Fibroblast of gingiva (primary cell): ENCODE measurements at regions not wholly inside any gene's neighbourhood (a gene's known extent, or its start where the extent isn't known, plus 50 kb on each side); places are given as distances from the start of the nearest gene placed in this dataset.

Experiments used
- DNase-seq: peaks from one replicate; pipeline ENCODE4 v3.0.0-alpha.2; 2011; ENCODE audit warnings: low read depth

- DNase-seq: no peak
Observed at GRCh38 chr1:5568321-5568720, 423.9 kb downstream of the NPHP4 start.

DNA sequence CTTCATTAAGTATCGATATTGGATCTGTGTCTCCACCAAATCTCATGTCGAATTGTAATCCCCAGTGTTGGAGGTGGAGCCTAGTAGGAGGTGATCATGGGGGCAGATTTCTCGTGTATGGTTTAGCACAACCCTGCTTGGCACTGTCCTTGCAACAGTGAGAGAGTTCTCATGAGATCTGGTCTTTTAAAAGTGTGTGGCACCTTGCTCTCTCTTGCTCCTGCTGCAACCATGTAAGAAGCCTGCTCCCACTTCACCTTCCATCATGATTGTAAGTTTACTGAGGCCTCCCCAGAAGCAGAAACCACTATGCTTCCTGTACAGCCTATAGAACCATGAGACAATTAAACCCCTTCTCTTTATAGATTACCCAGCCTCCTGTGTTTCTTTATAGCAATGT is 424.4 kb downstream of the NPHP4 start:
- DNase-seq: no peak

DNA sequence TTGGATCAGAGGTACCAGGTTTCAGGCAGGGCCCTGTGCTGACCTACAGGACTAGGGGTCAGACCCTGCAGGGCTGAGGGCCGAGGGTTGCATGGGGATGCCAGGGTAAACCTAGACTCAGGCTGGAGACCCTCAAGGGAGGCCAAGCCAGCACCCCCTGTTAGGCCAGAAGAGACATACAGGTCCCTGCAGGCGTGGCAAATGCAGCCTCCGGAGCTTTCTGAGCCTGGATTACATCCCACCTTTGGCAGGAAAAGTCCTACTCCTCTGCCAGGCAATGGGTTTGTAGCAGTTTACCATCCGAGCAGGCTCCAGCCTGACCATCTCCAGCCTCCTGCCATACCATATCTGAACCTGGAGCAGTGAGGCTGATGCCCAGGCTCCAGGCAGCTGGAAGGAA is 425.3 kb downstream of the NPHP4 start:
- DNase-seq: no peak

- no peak for DNase-seq
Observed at GRCh38 chr1:5565281-5566125, 426.7 kb downstream of the NPHP4 start.

DNA sequence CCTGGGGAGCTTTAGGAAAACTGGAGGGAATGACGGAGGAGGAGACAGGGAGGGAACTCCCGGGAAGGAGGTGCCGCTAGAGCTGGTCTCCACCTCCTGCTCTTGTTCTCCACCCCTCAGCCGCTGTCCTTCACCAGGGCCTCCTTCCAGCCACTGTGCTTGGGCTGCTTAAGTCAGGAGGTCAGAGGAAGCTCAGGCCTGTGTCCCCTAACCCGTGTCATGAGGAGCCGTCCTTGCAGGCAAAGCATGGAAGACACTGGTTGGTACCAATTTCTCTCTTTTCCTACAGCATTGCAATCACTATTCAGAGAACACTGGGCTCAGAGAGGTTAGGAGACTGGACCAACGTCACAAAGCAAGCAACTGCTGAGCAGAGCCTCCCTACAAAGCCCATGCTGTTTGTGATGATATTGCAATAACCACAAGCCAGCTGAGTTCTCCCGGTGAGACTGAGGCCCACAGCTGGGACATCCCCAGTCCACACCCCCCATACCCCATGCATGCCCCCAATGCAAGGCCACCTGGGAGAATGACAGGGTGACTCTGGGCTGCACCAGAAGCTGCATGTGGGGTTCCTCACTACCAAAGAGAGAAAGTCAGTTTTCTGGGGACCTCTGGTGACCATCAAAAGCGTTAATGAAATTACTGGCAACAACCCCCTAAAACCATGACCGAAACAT is 427.5 kb downstream of the NPHP4 start:
- DNase-seq: no peak

- no peak for DNase-seq
Observed at GRCh38 chr1:5563861-5564577, 428.2 kb downstream of the NPHP4 start.

DNA sequence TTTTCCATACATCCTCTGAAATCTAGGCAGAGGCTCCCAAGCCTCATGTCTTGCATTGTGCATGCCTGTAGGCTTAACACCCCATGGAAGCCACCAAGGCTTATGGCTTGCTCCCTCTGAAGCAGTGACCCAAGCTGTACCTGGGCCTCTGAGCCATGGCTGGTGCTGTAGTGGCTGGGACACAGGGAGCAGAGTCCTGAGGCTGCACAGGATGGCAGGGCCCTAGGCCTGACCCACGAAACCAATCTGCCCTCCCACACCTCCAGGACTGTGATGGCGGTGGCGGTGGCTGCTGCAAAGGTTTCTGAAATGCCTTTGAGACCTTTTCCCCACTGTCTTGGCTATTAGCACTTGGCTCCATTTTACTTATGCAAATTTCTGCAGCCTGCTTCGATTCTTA is 429.5 kb downstream of the NPHP4 start:
- no peak for DNase-seq

- no peak for DNase-seq
Observed at GRCh38 chr1:5562331-5562730, 429.9 kb downstream of the NPHP4 start.

DNA sequence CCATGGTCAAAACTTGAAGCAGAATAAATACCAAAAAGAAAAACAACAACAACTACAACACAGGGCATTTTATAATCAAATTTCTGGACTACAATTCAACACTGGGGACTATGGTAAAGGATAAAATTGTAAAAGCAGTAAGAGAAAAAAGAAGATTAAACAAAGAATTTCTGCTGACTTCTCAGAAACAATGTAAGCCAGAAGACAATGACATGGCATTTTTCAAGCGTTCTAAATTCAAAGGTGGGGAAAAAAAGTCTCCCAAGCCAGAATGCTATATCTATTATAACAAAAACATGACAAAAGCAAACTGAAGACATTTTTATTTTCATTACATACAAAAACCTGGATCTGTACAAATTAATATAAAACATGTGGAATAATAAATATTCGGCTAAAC is 433.1 kb downstream of the NPHP4 start:
- no peak for DNase-seq

- DNase-seq: no peak
Observed at GRCh38 chr1:5555853-5556252, 436.4 kb downstream of the NPHP4 start.

- no peak for DNase-seq
Observed at GRCh38 chr1:5554784-5555183, 437.4 kb downstream of the NPHP4 start.

DNA sequence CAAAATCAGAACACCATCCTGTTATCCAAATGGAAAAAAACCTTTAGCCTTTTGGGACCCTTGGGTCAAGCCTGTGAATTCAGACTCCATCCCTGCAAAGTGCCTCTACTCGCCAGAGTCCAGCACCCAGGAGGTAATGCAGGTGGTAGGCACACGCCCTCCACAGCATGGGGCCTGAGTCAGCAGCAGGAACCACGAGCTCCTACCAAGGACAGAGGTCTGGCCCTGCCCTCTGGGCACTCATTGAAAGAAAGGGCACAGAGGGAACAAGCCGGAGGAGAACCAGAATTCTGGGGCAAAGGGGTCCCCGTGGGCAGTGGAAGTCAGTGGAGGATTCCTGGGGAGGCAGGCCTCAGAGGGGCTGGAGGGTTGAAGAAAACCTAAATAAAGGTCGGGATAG is 438.1 kb downstream of the NPHP4 start:
- no peak for DNase-seq

DNA sequence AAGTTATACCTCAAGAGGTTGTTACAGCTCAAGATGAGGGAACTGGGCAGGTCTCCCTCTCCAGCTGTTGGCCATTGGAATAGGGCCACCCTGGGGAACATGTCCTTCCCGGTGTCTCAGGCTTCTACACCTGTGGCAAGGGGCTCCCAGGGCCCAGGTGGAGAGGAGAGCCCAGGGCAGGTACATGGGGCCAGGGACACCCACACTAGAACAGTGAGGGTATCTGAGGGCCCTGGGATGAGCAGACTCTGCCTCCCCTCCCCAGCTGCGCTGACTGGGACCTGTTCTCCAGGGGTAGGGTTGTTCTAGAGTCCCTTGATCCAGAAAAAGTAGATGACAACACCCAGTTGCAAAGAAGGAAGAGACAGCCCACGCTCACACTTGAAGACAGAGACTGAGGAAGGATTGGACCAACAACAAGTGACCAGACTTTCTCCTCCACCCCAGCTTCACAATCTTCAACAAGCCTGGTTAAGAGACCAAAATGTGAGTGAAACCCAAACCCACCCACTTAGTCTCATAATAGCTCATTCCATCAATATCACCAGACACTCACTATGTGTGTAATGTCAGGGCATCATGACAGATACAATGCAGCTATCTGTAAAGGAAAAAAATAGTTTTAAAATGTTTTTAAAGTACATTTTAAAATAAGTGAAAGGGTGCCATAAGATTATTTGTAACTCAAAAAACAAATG is 439.3 kb downstream of the NPHP4 start:
- no peak for DNase-seq

- DNase-seq: no peak
Observed at GRCh38 chr1:5551274-5551975, 440.8 kb downstream of the NPHP4 start.

GRCh38 chr1:5548266-5548665 is 444.0 kb downstream of the NPHP4 start:
- DNase-seq: no peak

GRCh38 chr1:5543235-5543634 is 449.0 kb downstream of the NPHP4 start:
- no peak for DNase-seq

GRCh38 chr1:5532811-5533210 is 459.4 kb downstream of the NPHP4 start:
- DNase-seq: no peak

- DNase-seq: no peak
Observed at GRCh38 chr1:5526822-5527551, 465.2 kb downstream of the NPHP4 start.

GRCh38 chr1:5526385-5526750 is 465.9 kb downstream of the NPHP4 start:
- DNase-seq: no peak

- DNase-seq: no peak
Observed at GRCh38 chr1:5525597-5526384, 466.4 kb downstream of the NPHP4 start.
